Esophagus squamous epithelium (tissue), 5 donors: ENCODE measurements at regions not wholly inside any gene's neighbourhood (a gene's known extent, or its start where the extent isn't known, plus 50 kb on each side); places are given as distances from the start of the nearest gene placed in this dataset.

Experiments
- DNase-seq: peaks from one replicate; lab custom pipeline; 2025; lab: John Stamatoyannopoulos, UW
- H3K27ac ChIP-seq, 4 donors: fragments of 200-600 bp; sonication (generic); one replicate each; pipeline ENCODE4 v1.5.1; 2016 to 2019; ENCODE audit warnings: mild to moderate bottlenecking in 1 of 4
- H3K27me3 ChIP-seq, 4 donors: fragments of 200-600 bp; sonication (generic); 1 replicate in 3 of 4; 2 replicates in 1 of 4; pipeline versions ENCODE4 v1.5.1 to v1.6.0; 2017 to 2021; ENCODE audit warnings: antibody characterized with exemption in 1 of 4
- H3K36me3 ChIP-seq, 3 donors: fragments of 200-600 bp; sonication (generic); one replicate each; pipeline ENCODE4 v1.5.1; 2016 to 2019
- H3K4me1 ChIP-seq, 3 donors: fragments of 200-600 bp; sonication (generic); one replicate each; pipeline ENCODE4 v1.5.1; 2017 to 2019
- H3K4me3 ChIP-seq, 4 donors: fragments of 200-600 bp; sonication (generic); 1 replicate in 3 of 4; 2 replicates in 1 of 4; pipeline ENCODE4 v1.5.1; 2016 to 2019; ENCODE audit warnings: mild to moderate bottlenecking in 2 of 4, moderate library complexity in 1 of 4
- H3K9me3 ChIP-seq, 3 donors: fragments of 200-600 bp; sonication (generic); one replicate each; pipeline ENCODE4 v1.5.1; 2016 to 2019
- CTCF ChIP-seq, 6 experiments: fragments of 450-650 bp in 4 of 6; fragments of 200-600 bp in 2 of 6; sonication (generic) in 2 of 6; IDR thresholded peaks; one replicate each; pipeline ENCODE4 v1.5.1; 2016 to 2019; ENCODE audit warnings: antibody characterized with exemption in 6 of 6, mild to moderate bottlenecking in 4 of 6, moderate library complexity in 4 of 6
- POLR2A ChIP-seq, 4 donors: fragments of 450-650 bp; IDR thresholded peaks; one replicate each; pipeline ENCODE4 v1.6.1; 2017; ENCODE audit warnings: antibody characterized with exemption in 4 of 4, mild to moderate bottlenecking in 4 of 4, moderate library complexity in 3 of 4
- WGBS, 2 donors: methylation state at CpG; one replicate each; pipeline ENCODE4 v1.1.5; 2018; 5-methylcytosine and 5-hydroxymethylcytosine counted together
- intact Hi-C: fragments of 100-400 bp; cut with DNase I; formaldehyde crosslinking; loops from one replicate; pipeline ENCODE4 v1.15.0; 2022
- donor health status: DM: yes; HTN: yes; CAD: no.

GRCh38 chr3:90011596-90011995 is 904.2 kb downstream of the EPHA3 start:
- no peaks in the 10 kb centered on the region for H3K9me3 ChIP-seq
- 65 to 72% methylated on average over 4 of the region's 4 CpGs for WGBS, 2 donors
- no peak overlapping the region for H3K4me3 ChIP-seq
- intact Hi-C loops = no loop called here
- TF ChIP-seq CTCF (IDR thresholded peaks at IDR 0.05) (no peak), POLR2A (IDR thresholded peaks at IDR 0.05) (no peak)
- H3K27ac ChIP-seq = no peak overlapping the region
- H3K36me3 ChIP-seq = no peaks in the 10 kb centered on the region
- DNase-seq = no peak
- H3K27me3 ChIP-seq = no peaks in the 10 kb centered on the region
- H3K4me1 ChIP-seq = no peaks in the 10 kb centered on the region

GRCh38 chr3:90011996-90012395 is 904.6 kb downstream of the EPHA3 start:
- no peak for DNase-seq
- 75% methylated on average over 2 of the region's 2 CpGs for WGBS, 2 donors
- no peaks in the 10 kb centered on the region for H3K4me1 ChIP-seq
- TF ChIP-seq POLR2A (IDR thresholded peaks at IDR 0.05) (no peak), CTCF (IDR thresholded peaks at IDR 0.05) (no peak)
- no peak overlapping the region for H3K4me3 ChIP-seq
- intact Hi-C loops = no loop called here
- H3K36me3 ChIP-seq = no peaks in the 10 kb centered on the region
- H3K27me3 ChIP-seq = no peaks in the 10 kb centered on the region
- H3K27ac ChIP-seq = no peak overlapping the region
- H3K9me3 ChIP-seq = no peaks in the 10 kb centered on the region

GRCh38 chr3:90015688-90016356 is 908.4 kb downstream of the EPHA3 start:
- WGBS, 2 donors = 34 to 51% methylated on average over 4 of the region's 4 CpGs
- DNase-seq = no peak
- H3K27ac ChIP-seq = no peak overlapping the region
- H3K9me3 ChIP-seq = no peaks in the 10 kb centered on the region
- H3K4me3 ChIP-seq = no peak overlapping the region
- intact Hi-C loops = no loop called here
- H3K4me1 ChIP-seq = no peaks in the 10 kb centered on the region
- TF ChIP-seq CTCF (IDR thresholded peaks at IDR 0.05) (no peak), POLR2A (IDR thresholded peaks at IDR 0.05) (no peak)
- H3K27me3 ChIP-seq = no peaks in the 10 kb centered on the region
- H3K36me3 ChIP-seq = no peaks in the 10 kb centered on the region

- H3K4me3 ChIP-seq = no peak overlapping the region
- no peak for DNase-seq
- no peaks in the 10 kb centered on the region for H3K27me3 ChIP-seq
- no peak overlapping the region for H3K27ac ChIP-seq
- no peaks in the 10 kb centered on the region for H3K36me3 ChIP-seq
- no peaks in the 10 kb centered on the region for H3K9me3 ChIP-seq
- 41 to 50% methylated on average over 4 of the region's 4 CpGs for WGBS, 2 donors
- no peaks in the 10 kb centered on the region for H3K4me1 ChIP-seq
- intact Hi-C loops = no loop called here
- TF ChIP-seq POLR2A (IDR thresholded peaks at IDR 0.05) (no peak), CTCF (IDR thresholded peaks at IDR 0.05) (no peak)
Observed at GRCh38 chr3:90016555-90016954, 909.1 kb downstream of the EPHA3 start.

- 90 to 100% methylated on average over 1 of the region's 1 CpG for WGBS, 2 donors
- no peak overlapping the region for H3K27ac ChIP-seq
- no peaks in the 10 kb centered on the region for H3K4me1 ChIP-seq
- no peak for DNase-seq
- no peaks in the 10 kb centered on the region for H3K9me3 ChIP-seq
- TF ChIP-seq CTCF (IDR thresholded peaks at IDR 0.05) (no peak), POLR2A (IDR thresholded peaks at IDR 0.05) (no peak)
- intact Hi-C loops = no loop called here
- no peaks in the 10 kb centered on the region for H3K27me3 ChIP-seq
- no peak overlapping the region for H3K4me3 ChIP-seq
- no peaks in the 10 kb centered on the region for H3K36me3 ChIP-seq
Observed at GRCh38 chr3:90018779-90019178, 911.4 kb downstream of the EPHA3 start.
